Keratinocyte (primary cell): ENCODE measurements at regions not wholly inside any gene's neighbourhood (a gene's known extent, or its start where the extent isn't known, plus 50 kb on each side); places are given as distances from the start of the nearest gene placed in this dataset.

Experiments
- DNase-seq: peaks from one replicate; pipeline ENCODE4 v3.0.0-alpha.2; 2011; ENCODE audit warnings: low read depth, missing footprints, low spot score
- FAIRE-seq: peaks from 2 replicates; lab custom pipeline; 2011; peaks lifted over from hg19 to GRCh38; lab: Jason Lieb, UNC
- H2AFZ ChIP-seq: 2 replicates; pipeline ENCODE4 v1.6.0; 2012; ENCODE audit warnings: low read length, control low read depth, inconsistent platforms; ENCODE audit not compliant: control insufficient read depth
- H3K27ac ChIP-seq: 2 replicates; pipeline ENCODE4 v1.5.1; 2011; ENCODE audit warnings: low read length; ENCODE audit not compliant: control insufficient read depth, insufficient read depth
- H3K27me3 ChIP-seq: 3 replicates; pipeline ENCODE4 v1.6.0; 2011; ENCODE audit warnings: low read length; ENCODE audit not compliant: control insufficient read depth, insufficient read depth; ENCODE audit errors: extremely low read depth
- H3K36me3 ChIP-seq, 2 experiments: 2 replicates in 1 of 2; 3 replicates in 1 of 2; pipeline ENCODE4 v1.5.1; 2011; ENCODE audit warnings: low read length in 2 of 2, mild to moderate bottlenecking in 1 of 2; ENCODE audit not compliant: control insufficient read depth in 2 of 2, insufficient read depth in 2 of 2; ENCODE audit errors: extremely low read depth in 1 of 2
- H3K4me1 ChIP-seq: 3 replicates; pipeline ENCODE4 v1.5.1; 2011; ENCODE audit warnings: low read length; ENCODE audit not compliant: control insufficient read depth, insufficient read depth; ENCODE audit errors: extremely low read depth
- H3K4me2 ChIP-seq: 3 replicates; pipeline ENCODE4 v1.6.0; 2011; ENCODE audit warnings: low read depth, low read length; ENCODE audit not compliant: control insufficient read depth, insufficient read depth; ENCODE audit errors: extremely low read depth
- H3K4me3 ChIP-seq, 3 experiments: fragments of 200-600 bp in 1 of 3; sonication (generic) in 1 of 3; 2 replicates in 2 of 3; 3 replicates in 1 of 3; pipeline ENCODE4 v1.5.1; 2011 to 2016; ENCODE audit warnings: low read length in 3 of 3, mild to moderate bottlenecking in 3 of 3, control low read depth in 2 of 3, inconsistent platforms in 1 of 3, low read depth in 1 of 3, mixed read lengths in 1 of 3, mixed run types in 1 of 3, moderate library complexity in 1 of 3; ENCODE audit not compliant: control insufficient read depth in 2 of 3, insufficient read depth in 2 of 3; ENCODE audit errors: extremely low read depth in 1 of 3
- H3K79me2 ChIP-seq: 2 replicates; pipeline ENCODE4 v1.6.0; 2012; ENCODE audit warnings: low read length; ENCODE audit not compliant: control insufficient read depth, insufficient read depth
- H3K9ac ChIP-seq: 3 replicates; pipeline ENCODE4 v1.6.0; 2011; ENCODE audit warnings: low read length; ENCODE audit not compliant: control insufficient read depth, insufficient read depth; ENCODE audit errors: extremely low read depth
- H3K9me1 ChIP-seq: 3 replicates; pipeline ENCODE4 v1.6.0; 2011; ENCODE audit warnings: low read length; ENCODE audit not compliant: control insufficient read depth, insufficient read depth; ENCODE audit errors: extremely low read depth
- H3K9me3 ChIP-seq: 2 replicates; pipeline ENCODE4 v1.5.1; 2012; ENCODE audit warnings: low read depth, low read length; ENCODE audit not compliant: control insufficient read depth
- H4K20me1 ChIP-seq: 3 replicates; pipeline ENCODE4 v1.6.0; 2011; ENCODE audit warnings: low read length; ENCODE audit not compliant: control insufficient read depth, insufficient read depth; ENCODE audit errors: extremely low read depth
- CTCF ChIP-seq, 3 experiments: IDR thresholded peaks in 1 of 3; conservative IDR thresholded peaks in 1 of 3; optimal IDR thresholded peaks in 1 of 3; 2 replicates in 2 of 3; 3 replicates in 1 of 3; pipeline versions ENCODE3 to v1.5.1; 2011; ENCODE audit warnings: low read length in 3 of 3, mild to moderate bottlenecking in 3 of 3, moderate library complexity in 2 of 3, control low read depth in 1 of 3, inconsistent platforms in 1 of 3; ENCODE audit not compliant: insufficient read depth in 2 of 3; ENCODE audit errors: extremely low read depth in 1 of 3
- EZH2 ChIP-seq: IDR thresholded peaks from one replicate; pipeline ENCODE4 v1.6.1; 2012; ENCODE audit warnings: inconsistent platforms, mild to moderate bottlenecking, low read length, moderate library complexity
- dilution Hi-C: fragments of 300-500 bp; cut with MboI; formaldehyde crosslinking; loops from one replicate; pipeline ENCODE4 v1.7.0; 2020; ENCODE audit warnings: low sequenced_read_pairs; ENCODE audit not compliant: extremely low pct_ligation_motif_present

DNA sequence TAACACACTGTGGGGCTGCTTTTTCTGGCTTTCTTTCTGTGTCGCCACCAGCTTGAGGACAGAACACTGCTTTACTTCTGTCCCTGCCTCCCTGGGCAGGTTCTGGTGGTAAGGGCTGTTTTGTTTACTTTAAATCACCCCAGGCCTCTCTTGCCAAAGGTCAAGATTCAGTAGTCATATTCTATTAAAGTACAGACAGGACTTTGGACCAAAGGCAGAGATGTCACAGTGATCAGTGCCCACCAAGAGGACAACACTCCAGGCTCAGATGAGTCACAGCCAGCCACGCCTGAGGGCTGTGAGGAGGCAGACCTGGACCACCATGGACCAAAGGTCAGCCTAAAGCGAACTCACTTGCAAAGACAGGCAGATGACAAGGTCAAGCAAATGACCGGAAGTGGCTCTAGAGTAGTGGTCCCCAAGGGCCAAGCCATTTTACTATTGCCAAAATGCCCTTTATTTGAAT, 200.0 kb downstream of the RHOU start:
- Histone ChIP-seq H3K9me3 (no peaks in the 10 kb centered on the region), H3K27me3 (peaks cover 18% of the 10 kb centered on the region), H2AFZ (no peak overlapping the region), H3K36me3 (no peaks in the 10 kb centered on the region), H3K4me1 (no peaks in the 10 kb centered on the region), H3K4me2 (no peak overlapping the region), H4K20me1 (no peaks in the 10 kb centered on the region), H3K9ac (no peak overlapping the region), H3K9me1 (no peaks in the 10 kb centered on the region), H3K79me2 (no peaks in the 10 kb centered on the region), H3K27ac (no peak overlapping the region), H3K4me3 (no peak overlapping the region)
- dilution Hi-C loops = no loop called here
- TF ChIP-seq CTCF (optimal IDR thresholded peaks at IDR 0.05 in 1 of 3, IDR thresholded peaks at IDR 0.05 in 1 of 3, conservative IDR thresholded peaks at IDR 0.05 in 1 of 3; ENCODE audit: extremely low read depth in 1 of 3, insufficient read depth in 2 of 3, low read length in 3 of 3) = no peak
- no peak for DNase-seq
- FAIRE-seq = no peak

DNA sequence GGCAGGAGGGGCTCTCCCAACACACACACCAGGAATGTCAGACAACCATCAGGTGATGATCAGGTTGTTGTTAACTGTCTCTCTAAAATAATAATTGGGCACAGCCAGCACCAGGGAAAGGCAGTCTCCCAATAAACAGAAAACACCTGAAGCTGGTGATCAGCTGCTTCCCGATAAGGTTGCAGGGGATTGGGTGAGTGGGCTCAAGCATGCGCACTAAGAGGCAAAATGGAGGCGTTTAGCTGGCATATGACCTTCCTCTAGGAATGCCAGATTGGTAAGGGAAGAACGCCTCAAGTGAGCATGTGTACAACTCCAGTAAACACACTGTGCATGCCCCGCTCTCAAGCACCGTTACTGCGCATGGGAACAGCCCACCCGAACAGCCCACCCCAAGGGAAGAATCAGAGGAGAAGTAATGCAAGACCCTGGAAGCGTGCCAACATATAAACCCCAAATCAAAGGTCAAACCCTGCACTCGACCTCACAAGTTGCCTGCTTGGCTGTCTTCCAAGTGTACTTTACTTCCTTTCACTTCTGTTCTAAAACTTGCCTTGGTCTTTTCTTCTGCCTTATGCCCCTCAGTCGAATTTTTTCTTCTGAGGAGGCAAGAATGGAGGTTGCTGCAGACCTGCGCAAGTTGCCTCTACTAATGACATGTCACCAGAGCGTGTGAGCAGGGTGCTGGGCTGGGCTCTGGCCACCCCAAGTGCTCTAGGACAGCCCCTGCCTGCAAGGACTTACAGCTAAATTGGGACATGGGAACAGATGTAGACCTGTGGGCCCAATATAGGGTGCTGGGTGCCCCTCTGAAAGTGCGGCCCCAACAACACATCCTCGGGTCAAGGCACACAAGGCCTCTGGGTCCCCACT, 200.8 kb downstream of the RHOU start:
- Histone ChIP-seq H3K4me1 (no peaks in the 10 kb centered on the region), H3K27ac (no peak overlapping the region), H3K27me3 (peaks cover 15% of the 10 kb centered on the region)

More for the DNA sequence above, 200.8 kb downstream of the RHOU start:
- Histone ChIP-seq H3K9me3 (no peaks in the 10 kb centered on the region), H3K79me2 (no peaks in the 10 kb centered on the region), H3K4me3 (no peak overlapping the region), H4K20me1 (no peaks in the 10 kb centered on the region), H3K36me3 (no peaks in the 10 kb centered on the region), H3K9ac (no peak overlapping the region), H3K9me1 (no peaks in the 10 kb centered on the region), H2AFZ (no peak overlapping the region), H3K4me2 (no peak overlapping the region)
- FAIRE-seq = no peak
- dilution Hi-C loops = no loop called here
- DNase-seq = no peak
- TF ChIP-seq CTCF (optimal IDR thresholded peaks at IDR 0.05 in 1 of 3, IDR thresholded peaks at IDR 0.05 in 1 of 3, conservative IDR thresholded peaks at IDR 0.05 in 1 of 3; ENCODE audit: extremely low read depth in 1 of 3, insufficient read depth in 2 of 3, low read length in 3 of 3) (no peak), EZH2 (no peak)
